ENCODE measurements at regions not wholly inside any gene's neighbourhood (a gene's known extent, or its start where the extent isn't known, plus 50 kb on each side); places are given as distances from the start of the nearest gene placed in this dataset.
"Not testable (repeated sequence)": the region's sequence is repeated elsewhere in the genome, so short reads cannot be mapped to it uniquely, and the experiment has no call there.

- no peaks in the 10 kb centered on the region for H3K27me3 ChIP-seq (ENCODE audit: control insufficient read depth, low read length)
- H3K36me3 ChIP-seq (ENCODE audit: control insufficient read depth, low read length), result no peaks in the 10 kb centered on the region
- H4K20me1 ChIP-seq (ENCODE audit: control insufficient read depth, insufficient read depth, low read depth, low read length), result no peaks in the 10 kb centered on the region
- H3K4me2 ChIP-seq (ENCODE audit: low read length), result no peak overlapping the region
- H3K9me2 ChIP-seq (replicated peaks; ENCODE audit: control insufficient read depth, low read length), result no peaks in the 10 kb centered on the region
- H3K9me3 ChIP-seq (ENCODE audit: control insufficient read depth, insufficient read depth, low read length), result no peaks in the 10 kb centered on the region
- no peaks in the 10 kb centered on the region for H3K79me2 ChIP-seq (ENCODE audit: control insufficient read depth, low read length)
- no peaks in the 10 kb centered on the region for H3F3A ChIP-seq (ENCODE audit: control insufficient read depth, insufficient read depth)
- TF ChIP-seq EZH2phosphoT487 (IDR thresholded peaks at IDR 0.05; ENCODE audit: borderline replicate concordance, low read length) (no peak), CTCF (IDR thresholded peaks at IDR 0.05; ENCODE audit: low read depth, low read length, poor library complexity, severe bottlenecking) (no peak)
- H3K4me3 ChIP-seq (ENCODE audit: low read length), result no peak overlapping the region
- H3K4me1 ChIP-seq (ENCODE audit: control insufficient read depth, low read length), result no peaks in the 10 kb centered on the region
- H3K27ac ChIP-seq (ENCODE audit: low read depth, low read length), result no peak overlapping the region
These were observed 308.7 kb upstream of the BRINP1 start for GRCh38 chr9:119677811-119678505.

- Histone ChIP-seq H4K20me1 (ENCODE audit: control insufficient read depth, insufficient read depth, low read depth, low read length) (no peaks in the 10 kb centered on the region), H3K27ac (ENCODE audit: low read depth, low read length) (no peak overlapping the region), H3K4me2 (ENCODE audit: low read length) (no peak overlapping the region), H3K9me2 (replicated peaks; ENCODE audit: control insufficient read depth, low read length) (no peaks in the 10 kb centered on the region), H3K4me1 (ENCODE audit: control insufficient read depth, low read length) (no peaks in the 10 kb centered on the region), H3K27me3 (ENCODE audit: control insufficient read depth, low read length) (no peaks in the 10 kb centered on the region), H3K79me2 (ENCODE audit: control insufficient read depth, low read length) (no peaks in the 10 kb centered on the region), H3K4me3 (ENCODE audit: low read length) (no peak overlapping the region), H3K9me3 (ENCODE audit: control insufficient read depth, insufficient read depth, low read length) (no peaks in the 10 kb centered on the region), H3F3A (ENCODE audit: control insufficient read depth, insufficient read depth) (no peaks in the 10 kb centered on the region), H3K36me3 (ENCODE audit: control insufficient read depth, low read length) (no peaks in the 10 kb centered on the region)
- TF ChIP-seq CTCF (IDR thresholded peaks at IDR 0.05; ENCODE audit: low read depth, low read length, poor library complexity, severe bottlenecking) (no peak), EZH2phosphoT487 (IDR thresholded peaks at IDR 0.05; ENCODE audit: borderline replicate concordance, low read length) (no peak)
These were observed 306.7 kb upstream of the BRINP1 start for GRCh38 chr9:119675951-119676350.

DNA sequence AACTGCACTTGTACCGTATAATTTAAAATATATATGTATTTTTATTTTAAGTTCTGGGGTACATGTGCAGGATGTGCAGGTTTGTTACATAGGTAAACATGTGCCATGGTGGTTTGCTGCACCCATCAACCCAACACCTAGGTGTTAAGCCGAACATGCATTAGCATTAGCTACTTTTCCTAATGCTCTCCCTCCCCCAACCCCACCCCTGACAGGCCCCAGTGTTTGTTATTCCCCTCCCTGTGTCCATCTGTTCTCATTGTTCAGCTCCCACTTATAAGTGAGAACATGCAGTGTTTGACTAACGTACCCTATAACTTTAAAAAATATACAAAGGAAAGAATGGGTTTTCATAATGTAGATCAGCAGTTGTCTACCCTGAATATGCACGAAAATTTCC lies 303.5 kb upstream of the BRINP1 start:
- not testable (repeated sequence) for H3K36me3 ChIP-seq (ENCODE audit: control insufficient read depth, low read length); H3K27ac ChIP-seq (ENCODE audit: low read depth, low read length); H3K9me3 ChIP-seq (ENCODE audit: control insufficient read depth, insufficient read depth, low read length); H3K27me3 ChIP-seq (ENCODE audit: control insufficient read depth, low read length); H3K4me3 ChIP-seq (ENCODE audit: low read length); H3K79me2 ChIP-seq (ENCODE audit: control insufficient read depth, low read length); H3F3A ChIP-seq (ENCODE audit: control insufficient read depth, insufficient read depth); H3K4me1 ChIP-seq (ENCODE audit: control insufficient read depth, low read length); H3K9me2 ChIP-seq (replicated peaks; ENCODE audit: control insufficient read depth, low read length); H4K20me1 ChIP-seq (ENCODE audit: control insufficient read depth, insufficient read depth, low read depth, low read length); H3K4me2 ChIP-seq (ENCODE audit: low read length)

DNA sequence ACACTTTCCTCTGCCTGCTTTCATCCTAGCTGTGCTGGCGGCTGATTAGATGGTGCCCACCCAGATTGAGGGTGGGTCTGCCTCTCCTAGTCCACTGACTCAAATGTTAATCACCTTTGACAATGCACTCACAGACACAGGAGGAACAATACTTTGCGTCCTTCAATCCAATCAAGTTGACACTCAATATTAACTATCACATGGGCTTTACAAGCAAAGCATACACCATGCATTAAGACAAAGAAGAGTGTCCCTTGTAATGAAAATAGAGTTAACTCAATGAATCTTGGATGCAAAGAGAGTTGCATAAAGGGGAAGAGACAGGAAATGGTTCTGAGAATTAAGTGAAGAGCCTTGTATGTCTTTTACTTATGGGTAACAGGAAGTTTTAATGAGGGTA lies 298.7 kb upstream of the BRINP1 start:
- Histone ChIP-seq H3K4me1 (ENCODE audit: control insufficient read depth, low read length) (no peaks in the 10 kb centered on the region), H3K4me3 (ENCODE audit: low read length) (no peak overlapping the region), H3K9me3 (ENCODE audit: control insufficient read depth, insufficient read depth, low read length) (no peaks in the 10 kb centered on the region), H3K4me2 (ENCODE audit: low read length) (no peak overlapping the region), H3K79me2 (ENCODE audit: control insufficient read depth, low read length) (no peaks in the 10 kb centered on the region), H3K36me3 (ENCODE audit: control insufficient read depth, low read length) (no peaks in the 10 kb centered on the region), H3F3A (ENCODE audit: control insufficient read depth, insufficient read depth) (no peaks in the 10 kb centered on the region), H3K9me2 (replicated peaks; ENCODE audit: control insufficient read depth, low read length) (no peaks in the 10 kb centered on the region), H3K27ac (ENCODE audit: low read depth, low read length) (no peak overlapping the region), H4K20me1 (ENCODE audit: control insufficient read depth, insufficient read depth, low read depth, low read length) (no peaks in the 10 kb centered on the region), H3K27me3 (ENCODE audit: control insufficient read depth, low read length) (no peaks in the 10 kb centered on the region)
- TF ChIP-seq EZH2phosphoT487 (IDR thresholded peaks at IDR 0.05; ENCODE audit: borderline replicate concordance, low read length) (no peak), CTCF (IDR thresholded peaks at IDR 0.05; ENCODE audit: low read depth, low read length, poor library complexity, severe bottlenecking) (no peak)

Data from DOHH2 (cell line).